Peyer's patch (tissue), 4 donors: ENCODE measurements at regions not wholly inside any gene's neighbourhood (a gene's known extent, or its start where the extent isn't known, plus 50 kb on each side); places are given as distances from the start of the nearest gene placed in this dataset.

Experiments
- CTCF ChIP-seq, 6 experiments: fragments of 450-650 bp in 4 of 6; fragments of 200-600 bp in 2 of 6; sonication (generic) in 1 of 6; IDR thresholded peaks; one replicate each; pipeline ENCODE4 v1.5.1; 2017 to 2019; ENCODE audit warnings: antibody characterized with exemption in 6 of 6, mild to moderate bottlenecking in 3 of 6, moderate library complexity in 1 of 6
- POLR2A ChIP-seq, 2 donors: fragments of 450-650 bp; IDR thresholded peaks; one replicate each; pipeline ENCODE4 v1.5.1; 2017; ENCODE audit warnings: antibody characterized with exemption in 2 of 2, mild to moderate bottlenecking in 2 of 2, moderate library complexity in 2 of 2

GRCh38 chr10:47167591-47167990 is 132.4 kb upstream of the GDF10 start:
- no peak for TF ChIP-seq CTCF (IDR thresholded peaks at IDR 0.05)
- TF ChIP-seq POLR2A (IDR thresholded peaks at IDR 0.05), result no peak
